G401.6 (cell line): ENCODE measurements at regions not wholly inside any gene's neighbourhood (a gene's known extent, or its start where the extent isn't known, plus 50 kb on each side); places are given as distances from the start of the nearest gene placed in this dataset.

Source experiments
- FAIRE-seq: peaks from 2 replicates; lab custom pipeline; 2012; peaks lifted over from hg19 to GRCh38; lab: Jason Lieb, UNC

DNA sequence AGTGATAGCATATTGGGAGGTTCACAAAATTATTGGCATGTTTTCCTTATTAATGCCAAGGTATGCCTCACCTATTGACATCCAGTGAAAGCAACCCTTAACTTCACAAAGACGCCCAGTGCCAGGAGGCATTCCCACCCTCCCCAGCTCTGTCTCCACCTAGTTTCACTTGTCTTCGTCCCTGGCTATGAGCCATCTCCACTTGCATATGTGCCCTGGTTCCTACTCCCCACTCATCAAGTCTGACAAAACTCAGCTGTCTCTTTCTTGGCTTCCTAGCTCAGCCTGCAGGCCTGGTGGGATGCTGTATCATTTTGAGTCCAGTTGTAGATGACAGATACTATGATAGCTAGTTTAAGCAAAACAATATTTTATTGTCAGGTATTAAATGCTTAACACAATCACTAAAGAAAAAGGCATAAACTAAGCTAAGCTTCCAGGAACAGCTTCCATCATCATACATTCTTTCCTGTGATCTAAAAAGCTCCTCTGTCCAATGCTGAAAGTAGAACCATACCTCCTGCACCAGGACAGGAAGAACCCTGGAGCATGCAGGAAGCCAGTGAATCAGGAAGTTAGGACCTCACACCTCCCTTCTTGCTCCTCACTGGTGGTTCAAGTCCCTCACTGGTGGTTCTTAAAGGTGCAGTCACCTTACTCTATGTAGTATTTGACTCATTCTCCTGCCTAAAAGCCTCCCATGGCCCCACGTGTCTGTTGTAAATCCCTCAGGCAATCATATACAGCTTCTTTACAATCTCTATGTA is 410.3 kb upstream of the RASGEF1B start:
- no peak for FAIRE-seq

DNA sequence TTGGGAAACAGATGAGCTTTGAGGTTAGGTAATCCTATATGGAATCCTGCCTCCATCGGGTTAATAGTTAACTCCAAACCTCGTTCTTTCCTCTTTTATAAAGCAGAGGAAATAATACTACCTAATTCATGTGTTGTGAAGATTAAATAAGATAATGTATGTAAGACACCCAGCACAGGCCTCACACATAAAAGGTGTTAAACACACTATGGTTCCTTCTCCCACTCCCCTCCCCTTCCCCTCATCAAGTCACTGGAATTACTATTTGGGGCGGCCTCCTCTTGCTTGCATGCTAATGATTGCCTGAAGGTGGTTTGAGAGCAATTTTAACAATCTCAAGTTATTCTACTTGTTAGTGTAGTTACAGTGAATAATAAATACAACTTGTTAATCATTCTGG is 404.4 kb upstream of the RASGEF1B start:
- FAIRE-seq: no peak

DNA sequence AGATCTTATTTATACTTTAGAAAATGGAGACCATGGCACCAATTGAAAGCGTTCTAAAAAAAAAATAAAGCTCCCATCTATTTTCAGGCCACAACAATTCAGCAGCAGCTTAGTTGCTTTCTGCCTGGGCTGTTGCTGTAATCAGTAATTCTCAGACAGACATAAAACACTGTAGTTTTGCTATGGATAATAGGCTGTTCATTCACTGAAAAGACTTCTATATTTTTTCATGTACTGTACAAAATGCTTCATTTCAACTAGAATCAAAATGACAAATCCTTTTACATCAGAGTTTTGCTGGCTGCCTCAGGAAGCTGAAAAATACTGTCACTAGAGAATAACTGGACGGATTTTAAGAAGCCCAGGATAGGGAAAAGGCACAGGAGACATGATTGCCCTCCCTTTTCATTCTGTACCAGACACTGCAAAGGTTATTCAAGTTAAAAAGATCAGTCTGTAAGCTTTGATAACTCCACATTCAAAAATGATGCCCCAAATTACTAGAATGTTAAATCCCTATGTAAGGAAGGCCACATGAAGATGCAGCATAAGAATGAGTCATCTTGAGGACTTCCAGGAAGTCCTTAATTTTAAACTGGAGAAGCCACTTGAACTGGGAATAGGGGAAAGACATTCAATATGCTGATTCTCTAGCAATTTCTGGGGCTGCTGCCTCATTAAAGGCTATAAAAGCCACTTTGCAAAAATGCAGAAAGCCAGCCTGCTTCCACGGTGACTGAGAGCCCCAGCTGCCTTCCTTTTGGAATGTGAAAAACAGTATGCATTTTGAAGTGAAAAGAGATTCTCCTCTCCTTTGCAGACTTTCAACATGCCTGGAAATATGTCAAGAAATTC is 403.2 kb upstream of the RASGEF1B start:
- FAIRE-seq: no peak

DNA sequence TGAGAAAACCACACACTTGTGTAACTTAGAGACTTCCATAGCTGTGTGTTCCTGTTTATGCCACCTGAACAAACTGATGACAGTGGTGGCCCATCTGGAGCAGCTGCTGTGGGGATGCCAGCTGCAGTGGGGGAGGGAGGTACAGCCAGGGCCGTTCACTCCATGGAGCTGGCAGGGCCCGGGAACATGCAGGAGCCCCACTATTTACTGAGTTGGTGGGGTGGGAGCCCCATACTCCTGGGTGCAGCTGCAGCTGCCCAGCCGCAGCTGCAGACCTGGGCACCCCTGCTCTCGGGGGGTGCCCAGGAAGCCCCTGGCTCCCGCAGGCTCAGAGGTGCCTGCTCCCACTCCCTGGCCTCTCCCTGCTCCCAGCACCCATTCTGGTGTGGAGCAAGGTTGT is 398.6 kb upstream of the RASGEF1B start:
- FAIRE-seq: no peak

DNA sequence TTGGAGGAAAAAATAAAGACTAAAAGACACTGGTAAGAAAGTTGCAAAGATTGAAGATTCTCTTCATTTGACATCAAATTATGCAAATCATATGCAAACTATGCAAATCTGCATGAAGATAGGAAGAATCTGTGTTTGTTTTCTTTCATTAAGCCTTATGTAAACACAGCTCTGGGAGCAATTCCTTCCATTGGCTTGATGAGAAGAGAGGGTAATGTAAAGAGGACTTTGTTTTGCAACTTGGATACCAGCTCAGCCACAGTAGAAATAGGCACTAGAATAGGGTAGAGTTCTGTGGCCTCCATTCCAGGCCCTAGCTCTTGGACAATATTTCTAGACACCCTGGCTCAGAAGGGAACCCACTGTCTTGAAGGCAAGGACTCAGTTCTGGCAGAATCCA is 388.4 kb upstream of the RASGEF1B start:
- no peak for FAIRE-seq

DNA sequence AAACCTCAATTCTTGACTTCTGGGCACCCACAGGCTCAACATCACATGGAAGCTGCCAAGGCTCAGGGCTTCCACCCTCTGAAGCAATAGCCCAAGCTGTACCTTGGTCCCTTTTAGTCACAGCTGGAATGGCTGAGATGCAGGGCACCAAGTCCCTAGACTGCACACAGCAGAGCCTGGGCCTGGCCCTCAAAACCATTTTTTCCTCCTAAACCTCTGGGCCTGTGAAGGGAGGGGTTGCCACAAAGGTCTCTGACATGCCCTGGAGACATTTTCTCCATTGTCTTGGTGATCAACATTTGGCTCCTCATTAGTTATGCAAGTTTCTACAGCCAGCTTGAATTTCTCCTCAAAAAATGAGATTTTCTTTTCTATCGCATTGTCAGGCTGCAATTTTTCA is 382.7 kb upstream of the RASGEF1B start:
- no peak for FAIRE-seq

DNA sequence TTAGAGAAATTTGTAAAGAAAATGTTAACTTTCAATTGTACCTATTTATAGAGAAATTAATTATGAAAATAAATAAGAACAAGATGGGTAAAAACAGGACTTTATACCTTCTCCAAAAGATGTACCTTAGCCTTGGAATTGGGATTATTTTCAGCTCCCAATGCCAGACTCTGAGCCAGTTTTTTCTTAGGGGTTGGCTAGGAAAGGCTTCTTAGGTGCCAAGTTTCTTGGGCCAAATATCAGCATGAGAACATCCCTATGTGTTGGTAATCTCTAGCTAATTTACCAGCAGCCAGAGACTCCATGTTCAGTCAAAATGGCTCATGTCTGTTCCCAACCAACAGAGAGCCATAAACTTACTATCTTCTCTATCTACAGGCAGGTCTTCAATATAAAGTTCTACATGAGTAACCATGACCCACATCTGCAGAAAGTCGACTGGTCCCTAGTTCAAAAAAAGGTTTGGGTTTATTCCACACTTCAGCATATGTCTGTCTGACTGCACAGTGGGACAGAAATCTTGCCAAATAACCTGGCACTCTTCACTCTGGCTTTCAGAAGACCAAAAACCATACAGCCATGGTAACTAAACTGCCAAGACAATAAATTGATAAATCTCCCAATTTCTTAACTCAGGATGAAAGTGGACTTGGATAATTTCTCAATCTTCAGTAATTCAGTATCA is 380.5 kb upstream of the RASGEF1B start:
- no peak for FAIRE-seq

DNA sequence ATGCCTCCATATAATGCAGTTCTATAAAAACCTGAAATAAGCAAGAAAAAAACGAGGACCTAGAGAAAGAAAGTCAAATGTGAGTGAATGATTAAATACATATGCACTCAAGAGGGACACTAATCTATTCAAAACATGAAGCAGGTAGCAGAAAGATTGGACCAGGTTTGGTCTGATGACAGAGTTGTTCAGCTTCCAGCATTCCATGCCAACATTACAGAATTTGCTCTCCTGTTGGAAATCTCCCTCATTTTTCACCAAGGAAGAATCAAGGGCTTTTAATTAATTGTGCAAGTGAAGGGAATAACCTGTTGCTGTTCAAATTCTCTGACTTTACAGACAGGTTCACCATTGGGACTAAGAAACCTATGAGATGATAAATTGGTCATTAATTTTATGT is 379.0 kb upstream of the RASGEF1B start:
- no peak for FAIRE-seq

DNA sequence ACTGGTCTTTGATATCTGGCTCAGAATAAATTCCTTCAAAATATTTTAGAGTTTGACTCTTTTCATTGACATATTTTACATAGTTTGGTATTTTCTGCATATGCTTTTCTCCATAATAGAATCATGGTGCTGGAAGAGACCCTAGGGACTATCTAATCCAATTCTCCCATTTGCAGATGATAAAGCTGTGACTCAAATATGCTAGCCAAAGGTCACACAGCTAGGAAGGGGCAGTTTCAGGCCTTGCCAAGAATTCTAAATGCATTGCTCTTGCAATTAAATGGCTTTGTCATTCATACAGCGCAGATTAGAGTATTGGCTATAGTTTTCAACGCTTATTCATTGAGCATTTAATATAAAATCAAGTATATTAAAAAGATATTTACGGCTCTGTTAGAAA is 374.1 kb upstream of the RASGEF1B start:
- FAIRE-seq: no peak

DNA sequence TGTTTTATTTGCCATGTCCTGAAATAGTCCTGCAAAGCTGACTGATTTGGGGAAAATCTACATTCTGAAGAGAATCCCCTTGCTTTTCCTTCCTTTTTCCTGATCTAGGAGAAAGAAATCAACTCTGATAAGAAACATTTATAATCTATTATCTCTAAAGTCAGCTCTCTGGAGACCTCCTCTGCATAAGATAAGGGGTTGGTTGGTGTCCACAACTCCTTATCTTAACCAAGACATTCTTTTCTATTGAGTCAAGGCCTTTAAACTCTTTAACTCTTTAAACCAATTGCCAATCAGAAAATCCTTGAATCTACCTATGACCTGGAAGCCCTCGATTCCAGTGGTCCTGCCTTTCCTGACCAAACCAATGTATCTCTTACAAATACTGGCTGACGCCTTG is 373.6 kb upstream of the RASGEF1B start:
- no peak for FAIRE-seq

DNA sequence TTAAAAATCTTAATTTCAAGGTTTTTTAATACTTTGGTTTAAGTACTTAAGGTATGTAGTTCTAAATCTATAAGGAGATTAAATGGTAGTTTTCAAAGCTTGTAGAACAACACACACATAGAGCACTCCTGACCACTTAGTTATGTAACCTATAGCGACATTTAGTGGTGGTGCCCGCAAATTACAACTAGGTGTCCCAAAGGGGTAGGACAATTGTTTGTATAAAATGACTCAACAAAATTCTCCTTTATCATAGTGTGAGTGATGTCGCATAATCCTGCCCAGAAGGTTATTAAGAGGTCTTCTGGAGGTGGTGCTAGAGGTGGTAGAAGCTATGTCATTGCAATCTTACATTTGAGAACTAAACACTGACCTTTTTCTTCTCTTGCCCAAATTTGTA is 373.0 kb upstream of the RASGEF1B start:
- peak; percentile 91 for FAIRE-seq

DNA sequence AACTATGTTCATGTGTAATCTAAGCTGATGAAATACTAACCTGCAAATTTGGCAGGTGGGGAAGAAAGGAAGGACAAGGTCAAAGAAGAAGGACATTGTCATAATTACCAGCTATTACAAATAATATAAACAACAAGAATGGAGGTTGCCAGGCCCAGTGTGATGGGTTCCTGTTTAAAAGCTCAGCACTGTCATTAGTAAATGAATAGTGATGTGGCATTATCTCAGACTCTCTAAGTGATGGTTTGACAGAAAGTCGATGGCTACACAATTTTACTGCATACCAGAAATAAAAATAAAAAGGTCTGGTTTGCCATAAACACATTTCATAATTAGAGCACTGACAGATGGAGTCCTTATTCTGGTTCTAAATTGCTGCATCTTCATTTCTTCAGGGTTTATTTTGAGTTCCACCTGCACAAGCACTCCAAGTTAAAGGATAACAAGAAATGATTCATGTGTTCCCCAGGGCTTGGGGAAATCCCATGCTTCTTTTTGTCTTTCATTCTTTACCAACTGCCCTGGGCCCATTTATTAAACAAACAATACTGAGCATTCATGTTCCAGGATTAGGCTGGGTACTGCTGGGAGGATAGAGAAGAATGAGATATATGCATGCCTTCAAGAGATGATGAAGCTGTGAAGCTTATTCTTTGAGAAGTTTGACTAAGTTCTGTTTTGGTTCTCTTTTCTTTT is 367.8 kb upstream of the RASGEF1B start:
- FAIRE-seq: no peak

DNA sequence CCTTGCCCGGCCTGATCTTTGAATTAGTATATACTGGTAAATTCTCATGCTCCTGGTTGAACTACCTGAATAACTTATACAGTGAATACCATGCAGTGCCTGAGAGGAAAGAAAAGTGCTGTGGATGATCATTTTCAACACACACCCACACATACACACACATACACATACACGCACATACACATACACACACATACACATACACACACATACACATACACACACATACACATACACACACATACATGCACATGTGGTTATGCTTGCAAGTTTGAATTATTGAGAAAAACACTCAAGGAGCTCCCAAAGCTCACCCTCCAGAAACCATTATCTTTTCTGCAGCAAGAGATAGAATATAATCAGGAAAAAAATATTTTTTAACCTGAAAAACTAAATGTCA is 366.9 kb upstream of the RASGEF1B start:
- no peak for FAIRE-seq

DNA sequence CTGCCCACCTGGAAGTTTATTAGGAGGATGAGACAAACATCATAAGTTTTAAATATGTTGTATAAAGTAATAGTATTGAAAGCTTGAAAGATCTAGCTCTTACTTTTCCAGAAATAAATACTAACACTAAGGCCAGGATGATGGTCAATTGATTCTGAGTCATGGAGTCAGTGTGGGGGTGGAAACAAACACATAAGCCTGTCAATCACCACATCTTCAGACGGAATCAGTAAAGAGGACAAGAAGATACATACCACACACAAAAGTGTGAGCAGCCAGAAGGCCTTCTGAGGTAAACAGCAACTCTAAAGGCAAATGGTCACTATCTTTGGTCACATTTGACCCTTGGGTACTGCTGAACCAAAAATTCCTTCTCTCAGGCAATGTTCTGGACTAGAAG is 365.0 kb upstream of the RASGEF1B start:
- no peak for FAIRE-seq

DNA sequence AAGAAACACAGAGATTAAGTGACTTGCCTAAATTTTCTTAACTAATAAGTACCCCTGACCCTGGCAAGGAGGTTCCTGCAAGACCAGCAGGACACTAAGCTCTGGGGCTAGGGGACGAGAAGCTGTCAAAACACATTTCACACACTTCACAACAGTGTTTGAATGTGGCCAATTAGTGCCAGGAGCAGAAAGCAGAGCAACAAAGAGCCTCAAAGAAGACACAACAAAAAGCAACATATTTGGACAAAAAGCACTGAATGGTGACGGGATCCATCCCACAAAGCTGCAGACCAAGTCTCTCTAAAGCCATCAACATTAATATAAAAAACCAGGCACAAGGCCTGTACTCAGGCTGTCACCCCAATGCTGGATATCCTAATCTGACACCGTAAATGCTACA is 361.9 kb upstream of the RASGEF1B start:
- no peak for FAIRE-seq

DNA sequence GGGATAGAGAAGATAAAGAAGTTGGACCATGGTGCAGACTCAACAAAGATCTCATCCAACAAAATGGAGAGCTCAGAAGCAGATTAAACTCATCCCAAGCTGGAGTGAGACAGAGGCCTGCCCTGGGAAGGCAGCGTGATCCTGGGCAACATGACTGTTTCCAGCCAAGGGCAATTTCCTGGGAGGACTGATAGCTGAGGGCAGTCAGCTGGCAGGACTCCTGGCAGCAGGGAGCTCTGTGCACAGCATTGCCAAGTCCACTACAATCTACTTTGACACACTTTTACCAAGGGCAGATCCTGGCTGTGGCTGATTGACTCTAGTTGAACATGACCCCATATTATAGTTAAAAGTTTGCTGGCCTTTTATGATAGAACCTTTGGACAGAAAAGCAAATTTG is 357.3 kb upstream of the RASGEF1B start:
- FAIRE-seq: no peak

DNA sequence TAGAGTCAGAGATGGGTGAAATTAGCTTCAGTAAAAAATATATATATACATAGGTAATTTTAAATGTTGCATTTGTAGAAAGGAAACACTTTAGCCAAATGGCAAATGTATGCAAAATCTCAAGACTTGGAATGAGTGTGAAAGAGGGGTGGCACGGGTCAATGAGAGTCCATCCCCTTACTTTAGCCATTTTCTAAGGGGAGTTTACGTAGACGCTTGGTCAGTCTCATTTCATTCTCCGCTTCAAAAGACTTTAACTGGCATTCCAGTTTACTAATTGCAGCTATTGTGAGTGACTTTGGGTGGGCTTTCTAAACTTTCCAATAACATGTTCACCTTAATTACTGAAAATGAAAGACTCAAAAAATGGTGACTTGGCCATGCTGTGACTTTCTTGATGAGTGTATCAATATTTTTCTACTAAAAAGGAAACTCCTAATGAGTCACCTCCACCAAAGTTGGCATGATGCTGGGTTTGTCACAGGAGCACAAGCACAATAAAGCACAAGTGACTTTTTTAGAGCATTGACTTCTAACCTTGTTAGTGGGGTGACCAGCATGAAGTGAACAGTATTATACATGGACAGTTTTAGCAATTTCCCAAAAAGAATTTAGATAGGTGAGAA is 356.0 kb upstream of the RASGEF1B start:
- FAIRE-seq: no peak

DNA sequence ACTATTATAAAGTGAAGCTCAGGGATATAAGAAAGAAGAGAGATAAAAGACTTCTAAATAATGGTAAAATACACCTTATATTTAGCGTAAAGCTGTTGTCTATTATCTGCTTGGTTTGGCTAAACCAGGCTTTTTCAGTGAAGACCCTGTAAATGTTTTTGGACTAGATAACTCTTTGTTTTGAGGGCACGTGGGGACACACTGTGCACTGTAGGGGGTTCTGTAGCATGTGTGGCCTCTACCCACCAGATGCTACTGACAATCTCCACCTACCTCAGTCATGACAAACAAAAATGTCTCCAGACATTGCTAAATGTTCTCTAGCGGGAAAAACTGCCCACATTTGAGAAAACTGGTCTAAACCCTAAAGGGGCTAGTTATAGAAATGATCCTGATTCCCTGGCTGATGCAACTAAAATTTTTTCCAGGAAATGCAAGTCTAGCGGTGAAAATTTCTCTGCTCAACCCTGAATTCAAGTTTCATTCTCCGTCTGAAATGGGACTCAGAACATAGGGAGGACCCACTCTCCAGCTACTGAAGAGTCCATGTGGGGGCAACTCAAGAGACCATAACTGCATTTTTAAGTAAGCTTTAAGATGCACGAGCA is 355.2 kb upstream of the RASGEF1B start:
- no peak for FAIRE-seq

DNA sequence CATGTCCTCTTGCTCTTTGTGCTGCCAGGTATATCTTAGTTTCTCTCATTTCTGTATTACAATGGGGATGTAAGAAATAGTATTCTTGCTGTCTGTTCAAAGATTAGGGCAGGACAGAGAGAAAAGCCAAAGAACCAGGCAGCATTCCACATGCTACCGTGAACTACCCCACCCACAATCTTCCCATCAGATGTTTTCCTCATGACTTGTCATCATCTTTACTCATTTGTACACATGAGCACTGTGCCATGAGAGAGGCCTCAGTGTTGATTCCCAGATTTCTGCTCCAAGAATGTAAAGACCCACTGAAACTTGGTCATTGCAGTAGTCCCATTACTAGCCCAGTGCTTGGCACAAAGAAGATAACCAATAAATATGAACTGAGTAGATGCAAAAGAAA is 354.6 kb upstream of the RASGEF1B start:
- no peak for FAIRE-seq

DNA sequence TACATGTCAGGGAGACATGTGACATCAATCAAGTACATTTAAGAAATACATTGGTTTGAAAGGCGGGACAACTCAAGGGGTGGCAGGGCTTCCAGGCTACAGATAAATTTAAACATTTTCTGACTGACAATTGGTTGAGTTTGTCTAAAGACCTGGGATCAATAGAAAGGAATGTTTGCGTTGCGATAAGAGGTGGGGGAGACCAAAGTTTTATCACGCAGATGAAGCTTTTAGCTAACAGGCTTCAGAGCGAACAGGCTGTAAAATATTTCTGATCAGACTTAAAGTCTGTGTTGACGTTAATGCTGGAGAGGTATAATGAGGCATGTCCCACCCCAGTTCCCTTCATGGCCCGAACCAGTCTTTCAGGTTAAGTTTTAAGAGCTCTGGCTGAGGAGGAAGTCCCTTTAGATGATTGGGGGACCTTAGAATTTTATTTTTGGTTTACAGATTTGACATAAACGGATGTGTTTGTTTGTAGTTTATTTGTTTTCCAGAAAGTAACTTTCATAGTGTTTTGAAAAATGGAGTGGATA is 346.7 kb upstream of the RASGEF1B start:
- FAIRE-seq: no peak

DNA sequence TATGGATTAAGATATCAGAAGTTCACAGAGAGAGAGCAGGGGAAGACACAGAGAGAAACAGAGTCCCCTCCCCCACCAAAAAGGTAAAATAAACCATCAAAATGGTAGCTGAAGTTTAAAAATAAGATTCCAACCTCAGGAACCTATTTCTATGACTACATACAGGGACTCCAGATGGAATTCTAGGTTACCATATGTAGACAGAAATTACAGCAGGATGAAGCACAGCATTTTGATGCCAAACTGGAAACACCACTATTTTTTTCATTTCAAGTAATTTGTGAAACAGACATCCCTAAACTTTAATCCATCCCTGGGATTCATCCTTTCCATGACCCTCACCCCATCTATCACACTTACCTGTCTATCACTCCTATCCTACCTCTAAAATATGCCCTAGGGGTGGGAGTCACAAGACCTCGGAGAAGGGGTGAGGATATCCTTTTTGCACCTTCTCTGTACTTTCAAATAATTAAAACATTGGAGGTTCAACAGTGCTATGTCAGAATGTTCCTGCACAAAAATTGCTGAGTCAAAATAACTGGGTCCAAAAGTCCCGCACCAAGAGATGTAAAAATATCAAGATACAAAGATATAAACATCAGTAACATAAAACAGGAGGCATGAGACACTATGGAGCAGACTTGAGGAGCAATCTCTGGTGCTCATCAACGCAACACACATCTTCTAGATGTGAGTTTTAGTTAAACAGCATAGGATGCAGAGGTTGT is 344.5 kb upstream of the RASGEF1B start:
- no peak for FAIRE-seq
